HEK293 (cell line): ENCODE measurements at regions not wholly inside any gene's neighbourhood (a gene's known extent, or its start where the extent isn't known, plus 50 kb on each side); places are given as distances from the start of the nearest gene placed in this dataset.

Experiments
- GFI1B ChIP-seq: fragments of 450-650 bp; formaldehyde crosslinking; IDR thresholded peaks from 2 replicates; pipeline ENCODE4 v1.5.1; 2016; ENCODE audit warnings: missing biosample characterization, missing genetic modification characterization
- GLIS2 ChIP-seq: fragments of 450-650 bp; formaldehyde crosslinking; IDR thresholded peaks from 2 replicates; pipeline ENCODE4 v1.5.1; 2016; ENCODE audit warnings: missing biosample characterization, missing genetic modification characterization
- IKZF3 ChIP-seq: fragments of 450-650 bp; IDR thresholded peaks from 2 replicates; pipeline ENCODE4 v1.5.0; 2018; ENCODE audit warnings: missing biosample characterization, mild to moderate bottlenecking, missing genetic modification characterization, moderate library complexity
- RBAK ChIP-seq: fragments of 450-650 bp; formaldehyde crosslinking; IDR thresholded peaks from 2 replicates; pipeline ENCODE4 v1.5.1; 2016; ENCODE audit warnings: missing biosample characterization, missing genetic modification characterization
- SCRT1 ChIP-seq: fragments of 450-650 bp; formaldehyde crosslinking; IDR thresholded peaks from 2 replicates; pipeline ENCODE4 v1.5.1; 2016; ENCODE audit warnings: missing biosample characterization, missing genetic modification characterization, borderline replicate concordance
- SCRT2 ChIP-seq: fragments of 450-650 bp; formaldehyde crosslinking; IDR thresholded peaks from 2 replicates; pipeline ENCODE4 v1.5.1; 2016; ENCODE audit warnings: missing biosample characterization, missing genetic modification characterization
- SP7 ChIP-seq: fragments of 450-650 bp; formaldehyde crosslinking; IDR thresholded peaks from 2 replicates; pipeline ENCODE4 v1.5.1; 2016; ENCODE audit warnings: missing biosample characterization, missing genetic modification characterization
- TCF7L2 ChIP-seq: IDR thresholded peaks from 2 replicates; pipeline ENCODE4 v1.6.1; 2011; ENCODE audit warnings: low read depth, mild to moderate bottlenecking, inconsistent platforms, low read length, moderate library complexity, borderline replicate concordance
- ZBTB48 ChIP-seq: fragments of 450-650 bp; formaldehyde crosslinking; IDR thresholded peaks from 2 replicates; pipeline ENCODE4 v1.5.1; 2016; ENCODE audit warnings: missing biosample characterization, missing genetic modification characterization
- ZFP3 ChIP-seq: fragments of 450-650 bp; formaldehyde crosslinking; IDR thresholded peaks from 2 replicates; pipeline ENCODE4 v1.5.1; 2016; ENCODE audit warnings: low read depth, missing biosample characterization, missing genetic modification characterization
- ZIC2 ChIP-seq: fragments of 450-650 bp; formaldehyde crosslinking; IDR thresholded peaks from 2 replicates; pipeline ENCODE4 v1.5.1; 2016; ENCODE audit warnings: missing biosample characterization, missing genetic modification characterization
- ZNF10 ChIP-seq: fragments of 450-650 bp; formaldehyde crosslinking; IDR thresholded peaks from 2 replicates; pipeline ENCODE4 v1.5.1; 2017; ENCODE audit warnings: missing biosample characterization, missing genetic modification characterization
- ZNF114 ChIP-seq: fragments of 450-650 bp; formaldehyde crosslinking; IDR thresholded peaks from 2 replicates; pipeline ENCODE4 v1.5.0; 2017; ENCODE audit warnings: missing biosample characterization, missing genetic modification characterization
- ZNF174 ChIP-seq: fragments of 450-650 bp; formaldehyde crosslinking; IDR thresholded peaks from 2 replicates; pipeline ENCODE4 v1.5.0; 2017; ENCODE audit warnings: missing biosample characterization, mild to moderate bottlenecking, missing genetic modification characterization
- ZNF19 ChIP-seq: fragments of 450-650 bp; formaldehyde crosslinking; IDR thresholded peaks from 2 replicates; pipeline ENCODE4; 2016; ENCODE audit warnings: missing biosample characterization, missing genetic modification characterization, low read depth
- ZNF211 ChIP-seq: fragments of 450-650 bp; formaldehyde crosslinking; IDR thresholded peaks from 2 replicates; pipeline ENCODE4 v1.5.1; 2016; ENCODE audit warnings: low read depth, missing biosample characterization, missing genetic modification characterization
- ZNF221 ChIP-seq: fragments of 450-650 bp; formaldehyde crosslinking; IDR thresholded peaks from 2 replicates; pipeline ENCODE4 v1.5.1; 2017; ENCODE audit warnings: missing biosample characterization, missing genetic modification characterization, borderline replicate concordance
- ZNF248 ChIP-seq: fragments of 450-650 bp; formaldehyde crosslinking; IDR thresholded peaks from 2 replicates; pipeline ENCODE4 v1.5.1; 2017; ENCODE audit warnings: missing biosample characterization, missing genetic modification characterization
- ZNF514 ChIP-seq: fragments of 450-650 bp; formaldehyde crosslinking; IDR thresholded peaks from 2 replicates; pipeline ENCODE4 v1.5.1; 2016; ENCODE audit warnings: missing biosample characterization, missing genetic modification characterization
- ZNF544 ChIP-seq: fragments of 450-650 bp; formaldehyde crosslinking; IDR thresholded peaks from 2 replicates; pipeline ENCODE4 v1.5.0; 2017; ENCODE audit warnings: missing biosample characterization, missing genetic modification characterization
- ZNF560 ChIP-seq: fragments of 450-650 bp; formaldehyde crosslinking; IDR thresholded peaks from 2 replicates; pipeline ENCODE4 v1.5.1; 2017; ENCODE audit warnings: missing biosample characterization, missing genetic modification characterization, borderline replicate concordance
- ZNF561 ChIP-seq: fragments of 450-650 bp; IDR thresholded peaks from 2 replicates; pipeline ENCODE4 v1.5.1; 2018; ENCODE audit warnings: missing biosample characterization, missing genetic modification characterization, borderline replicate concordance
- ZNF658 ChIP-seq: fragments of 450-650 bp; formaldehyde crosslinking; IDR thresholded peaks from 2 replicates; pipeline ENCODE4; 2016; ENCODE audit warnings: missing biosample characterization, missing genetic modification characterization
- ZSCAN30 ChIP-seq: fragments of 450-650 bp; IDR thresholded peaks from 2 replicates; pipeline ENCODE4 v1.5.1; 2018; ENCODE audit warnings: missing biosample characterization, mild to moderate bottlenecking, missing genetic modification characterization, moderate library complexity
- TF ChIP-seq, protein P1 (sequence below): fragments of 450-650 bp; formaldehyde crosslinking; IDR thresholded peaks from 2 replicates; pipeline ENCODE4 v1.5.1; 2017; ENCODE audit warnings: missing biosample characterization, missing genetic modification characterization
- TF ChIP-seq, protein P2 (sequence below): fragments of 450-650 bp; formaldehyde crosslinking; IDR thresholded peaks from 2 replicates; pipeline ENCODE4 v1.5.1; 2016; ENCODE audit warnings: missing biosample characterization, missing genetic modification characterization
- TF ChIP-seq, protein P3 (sequence below): fragments of 450-650 bp; formaldehyde crosslinking; IDR thresholded peaks from 2 replicates; pipeline ENCODE4 v1.5.1; 2016; ENCODE audit warnings: missing biosample characterization, missing genetic modification characterization
- TF ChIP-seq, protein P4 (sequence below): fragments of 450-650 bp; formaldehyde crosslinking; conservative IDR thresholded peaks from 2 replicates; pipeline ENCODE4 v1.5.1; 2016; ENCODE audit warnings: low read depth, missing biosample characterization, missing genetic modification characterization
- TF ChIP-seq, protein P5 (sequence below): fragments of 450-650 bp; formaldehyde crosslinking; IDR thresholded peaks from 2 replicates; pipeline ENCODE4 v1.5.1; 2017; ENCODE audit warnings: missing biosample characterization, missing genetic modification characterization
- TF ChIP-seq, protein P6 (sequence below): IDR thresholded peaks from 2 replicates; pipeline ENCODE4 v1.6.1; 2011; ENCODE audit warnings: mild to moderate bottlenecking, low read depth, low read length, borderline replicate concordance

DNA sequence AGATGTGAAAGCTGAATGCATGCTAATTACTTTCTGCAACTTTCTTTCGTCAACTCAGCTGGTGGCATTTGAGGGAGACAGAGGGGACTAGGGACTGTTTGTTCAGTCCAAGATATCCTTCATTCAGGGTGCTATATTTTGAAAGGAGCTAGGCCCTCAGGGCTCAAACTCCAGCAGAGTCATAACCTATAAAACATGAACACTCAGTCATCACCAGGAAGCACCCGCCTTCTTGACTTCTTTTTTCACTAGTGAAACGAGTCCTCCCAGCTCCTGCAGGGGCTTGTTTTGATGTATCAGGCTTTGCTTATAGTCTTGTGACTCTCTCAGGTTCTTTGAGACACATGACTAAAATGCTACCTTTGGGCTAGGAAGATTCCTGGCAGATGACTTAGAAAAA is 230.6 kb downstream of the PCDH7 start (continued):
- TF ChIP-seq GFI1B (tag by site-specific recombination) (no peak), ZNF221 (tag by site-specific recombination) (no peak), TCF7L2 (peak; percentile 75; the same call in 1 of the 2 replicates), ZNF19 (tag by site-specific recombination) (no peak), ZBTB48 (peak; percentile 53; the same call in 1 of the 2 replicates), ZFP3 (tag by site-specific recombination) (no peak), ZNF174 (tag by site-specific recombination) (no peak), ZNF560 (tag by site-specific recombination) (no peak), IKZF3 (tag by site-specific recombination) (peak; percentile 92), ZNF544 (tag by site-specific recombination) (no peak), ZNF248 (tag by site-specific recombination) (no peak), ZNF211 (no peak), GLIS2 (0 out of 2 replicates have a peak, but pooled peaks have one; percentile 28), RBAK (no peak), SCRT2 (tag by site-specific recombination) (no peak), SP7 (peak; percentile 79), ZIC2 (tag by site-specific recombination) (peak; percentile 88), ZNF658 (tag by site-specific recombination) (no peak), ZNF10 (tag by site-specific recombination) (no peak), ZNF561 (tag by site-specific recombination) (0 out of 2 replicates have a peak, but pooled peaks have one; percentile 20), ZNF114 (tag by site-specific recombination) (no peak), ZNF514 (tag by site-specific recombination) (no peak), SCRT1 (no peak), ZSCAN30 (tag by site-specific recombination) (peak; percentile 62; the same call in 1 of the 2 replicates)
- TF ChIP-seq, protein P1, sequence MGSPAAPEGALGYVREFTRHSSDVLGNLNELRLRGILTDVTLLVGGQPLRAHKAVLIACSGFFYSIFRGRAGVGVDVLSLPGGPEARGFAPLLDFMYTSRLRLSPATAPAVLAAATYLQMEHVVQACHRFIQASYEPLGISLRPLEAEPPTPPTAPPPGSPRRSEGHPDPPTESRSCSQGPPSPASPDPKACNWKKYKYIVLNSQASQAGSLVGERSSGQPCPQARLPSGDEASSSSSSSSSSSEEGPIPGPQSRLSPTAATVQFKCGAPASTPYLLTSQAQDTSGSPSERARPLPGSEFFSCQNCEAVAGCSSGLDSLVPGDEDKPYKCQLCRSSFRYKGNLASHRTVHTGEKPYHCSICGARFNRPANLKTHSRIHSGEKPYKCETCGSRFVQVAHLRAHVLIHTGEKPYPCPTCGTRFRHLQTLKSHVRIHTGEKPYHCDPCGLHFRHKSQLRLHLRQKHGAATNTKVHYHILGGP (tag by site-specific recombination): no peak
- TF ChIP-seq, protein P2, sequence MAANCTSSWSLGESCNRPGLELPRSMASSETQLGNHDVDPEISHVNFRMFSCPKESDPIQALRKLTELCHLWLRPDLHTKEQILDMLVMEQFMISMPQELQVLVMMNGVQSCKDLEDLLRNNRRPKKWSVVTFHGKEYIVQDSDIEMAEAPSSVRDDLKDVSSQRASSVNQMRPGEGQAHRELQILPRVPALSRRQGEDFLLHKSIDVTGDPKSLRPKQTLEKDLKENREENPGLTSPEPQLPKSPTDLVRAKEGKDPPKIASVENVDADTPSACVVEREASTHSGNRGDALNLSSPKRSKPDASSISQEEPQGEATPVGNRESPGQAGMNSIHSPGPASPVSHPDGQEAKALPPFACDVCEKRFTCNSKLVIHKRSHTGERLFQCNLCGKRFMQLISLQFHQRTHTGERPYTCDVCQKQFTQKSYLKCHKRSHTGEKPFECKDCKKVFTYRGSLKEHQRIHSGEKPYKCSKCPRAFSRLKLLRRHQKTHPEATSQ (tag by site-specific recombination): no peak
- TF ChIP-seq, protein P3, sequence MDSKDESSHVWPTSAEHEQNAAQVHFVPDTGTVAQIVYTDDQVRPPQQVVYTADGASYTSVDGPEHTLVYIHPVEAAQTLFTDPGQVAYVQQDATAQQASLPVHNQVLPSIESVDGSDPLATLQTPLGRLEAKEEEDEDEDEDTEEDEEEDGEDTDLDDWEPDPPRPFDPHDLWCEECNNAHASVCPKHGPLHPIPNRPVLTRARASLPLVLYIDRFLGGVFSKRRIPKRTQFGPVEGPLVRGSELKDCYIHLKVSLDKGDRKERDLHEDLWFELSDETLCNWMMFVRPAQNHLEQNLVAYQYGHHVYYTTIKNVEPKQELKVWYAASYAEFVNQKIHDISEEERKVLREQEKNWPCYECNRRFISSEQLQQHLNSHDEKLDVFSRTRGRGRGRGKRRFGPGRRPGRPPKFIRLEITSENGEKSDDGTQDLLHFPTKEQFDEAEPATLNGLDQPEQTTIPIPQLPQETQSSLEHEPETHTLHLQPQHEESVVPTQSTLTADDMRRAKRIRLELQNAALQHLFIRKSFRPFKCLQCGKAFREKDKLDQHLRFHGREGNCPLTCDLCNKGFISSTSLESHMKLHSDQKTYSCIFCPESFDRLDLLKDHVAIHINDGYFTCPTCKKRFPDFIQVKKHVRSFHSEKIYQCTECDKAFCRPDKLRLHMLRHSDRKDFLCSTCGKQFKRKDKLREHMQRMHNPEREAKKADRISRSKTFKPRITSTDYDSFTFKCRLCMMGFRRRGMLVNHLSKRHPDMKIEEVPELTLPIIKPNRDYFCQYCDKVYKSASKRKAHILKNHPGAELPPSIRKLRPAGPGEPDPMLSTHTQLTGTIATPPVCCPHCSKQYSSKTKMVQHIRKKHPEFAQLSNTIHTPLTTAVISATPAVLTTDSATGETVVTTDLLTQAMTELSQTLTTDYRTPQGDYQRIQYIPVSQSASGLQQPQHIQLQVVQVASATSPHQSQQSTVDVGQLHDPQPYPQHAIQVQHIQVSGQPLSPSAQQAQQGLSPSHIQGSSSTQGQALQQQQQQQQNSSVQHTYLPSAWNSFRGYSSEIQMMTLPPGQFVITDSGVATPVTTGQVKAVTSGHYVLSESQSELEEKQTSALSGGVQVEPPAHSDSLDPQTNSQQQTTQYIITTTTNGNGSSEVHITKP: peak; percentile 22; the same call in 1 of the 2 replicates
- TF ChIP-seq, protein P4, sequence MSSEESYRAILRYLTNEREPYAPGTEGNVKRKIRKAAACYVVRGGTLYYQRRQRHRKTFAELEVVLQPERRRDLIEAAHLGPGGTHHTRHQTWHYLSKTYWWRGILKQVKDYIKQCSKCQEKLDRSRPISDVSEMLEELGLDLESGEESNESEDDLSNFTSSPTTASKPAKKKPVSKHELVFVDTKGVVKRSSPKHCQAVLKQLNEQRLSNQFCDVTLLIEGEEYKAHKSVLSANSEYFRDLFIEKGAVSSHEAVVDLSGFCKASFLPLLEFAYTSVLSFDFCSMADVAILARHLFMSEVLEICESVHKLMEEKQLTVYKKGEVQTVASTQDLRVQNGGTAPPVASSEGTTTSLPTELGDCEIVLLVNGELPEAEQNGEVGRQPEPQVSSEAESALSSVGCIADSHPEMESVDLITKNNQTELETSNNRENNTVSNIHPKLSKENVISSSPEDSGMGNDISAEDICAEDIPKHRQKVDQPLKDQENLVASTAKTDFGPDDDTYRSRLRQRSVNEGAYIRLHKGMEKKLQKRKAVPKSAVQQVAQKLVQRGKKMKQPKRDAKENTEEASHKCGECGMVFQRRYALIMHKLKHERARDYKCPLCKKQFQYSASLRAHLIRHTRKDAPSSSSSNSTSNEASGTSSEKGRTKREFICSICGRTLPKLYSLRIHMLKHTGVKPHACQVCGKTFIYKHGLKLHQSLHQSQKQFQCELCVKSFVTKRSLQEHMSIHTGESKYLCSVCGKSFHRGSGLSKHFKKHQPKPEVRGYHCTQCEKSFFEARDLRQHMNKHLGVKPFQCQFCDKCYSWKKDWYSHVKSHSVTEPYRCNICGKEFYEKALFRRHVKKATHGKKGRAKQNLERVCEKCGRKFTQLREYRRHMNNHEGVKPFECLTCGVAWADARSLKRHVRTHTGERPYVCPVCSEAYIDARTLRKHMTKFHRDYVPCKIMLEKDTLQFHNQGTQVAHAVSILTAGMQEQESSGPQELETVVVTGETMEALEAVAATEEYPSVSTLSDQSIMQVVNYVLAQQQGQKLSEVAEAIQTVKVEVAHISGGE (tag by site-specific recombination): no peak
- TF ChIP-seq, protein P5, sequence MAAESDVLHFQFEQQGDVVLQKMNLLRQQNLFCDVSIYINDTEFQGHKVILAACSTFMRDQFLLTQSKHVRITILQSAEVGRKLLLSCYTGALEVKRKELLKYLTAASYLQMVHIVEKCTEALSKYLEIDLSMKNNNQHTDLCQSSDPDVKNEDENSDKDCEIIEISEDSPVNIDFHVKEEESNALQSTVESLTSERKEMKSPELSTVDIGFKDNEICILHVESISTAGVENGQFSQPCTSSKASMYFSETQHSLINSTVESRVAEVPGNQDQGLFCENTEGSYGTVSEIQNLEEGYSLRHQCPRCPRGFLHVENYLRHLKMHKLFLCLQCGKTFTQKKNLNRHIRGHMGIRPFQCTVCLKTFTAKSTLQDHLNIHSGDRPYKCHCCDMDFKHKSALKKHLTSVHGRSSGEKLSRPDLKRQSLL (tag by site-specific recombination): no peak
- TF ChIP-seq, protein P6, sequence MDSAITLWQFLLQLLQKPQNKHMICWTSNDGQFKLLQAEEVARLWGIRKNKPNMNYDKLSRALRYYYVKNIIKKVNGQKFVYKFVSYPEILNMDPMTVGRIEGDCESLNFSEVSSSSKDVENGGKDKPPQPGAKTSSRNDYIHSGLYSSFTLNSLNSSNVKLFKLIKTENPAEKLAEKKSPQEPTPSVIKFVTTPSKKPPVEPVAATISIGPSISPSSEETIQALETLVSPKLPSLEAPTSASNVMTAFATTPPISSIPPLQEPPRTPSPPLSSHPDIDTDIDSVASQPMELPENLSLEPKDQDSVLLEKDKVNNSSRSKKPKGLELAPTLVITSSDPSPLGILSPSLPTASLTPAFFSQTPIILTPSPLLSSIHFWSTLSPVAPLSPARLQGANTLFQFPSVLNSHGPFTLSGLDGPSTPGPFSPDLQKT: no peak
